Esophagus squamous epithelium (tissue), 4 donors: ENCODE measurements at regions not wholly inside any gene's neighbourhood (a gene's known extent, or its start where the extent isn't known, plus 50 kb on each side); places are given as distances from the start of the nearest gene placed in this dataset.

ENCODE experiments used
- POLR2A ChIP-seq, 4 donors: fragments of 450-650 bp; IDR thresholded peaks; one replicate each; pipeline ENCODE4 v1.6.1; 2017; ENCODE audit warnings: antibody characterized with exemption in 4 of 4, mild to moderate bottlenecking in 4 of 4, moderate library complexity in 3 of 4
- TF ChIP-seq, protein P1 (sequence below), 6 experiments: fragments of 450-650 bp in 4 of 6; fragments of 200-600 bp in 2 of 6; sonication (generic) in 2 of 6; IDR thresholded peaks; one replicate each; pipeline ENCODE4 v1.5.1; 2016 to 2019; ENCODE audit warnings: antibody characterized with exemption in 6 of 6, mild to moderate bottlenecking in 4 of 6, moderate library complexity in 4 of 6

DNA sequence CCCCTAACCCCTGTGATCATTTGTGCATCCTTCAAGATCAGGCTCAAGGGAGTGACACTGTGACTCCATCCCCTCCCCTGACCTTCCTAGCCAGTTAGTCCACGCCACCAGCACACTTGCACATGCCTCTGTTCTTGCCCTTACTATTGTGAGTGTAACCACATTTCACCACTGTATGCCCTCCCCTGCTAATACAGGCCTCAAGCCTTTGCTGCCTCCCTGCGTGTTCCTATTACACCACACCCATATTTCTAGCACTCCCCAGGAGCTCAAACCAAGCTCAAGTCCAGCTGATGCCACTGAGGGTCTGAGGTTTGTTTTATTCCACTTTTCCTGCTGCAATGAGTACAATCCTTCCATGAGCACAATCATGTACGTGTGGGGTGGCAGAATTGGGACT is 119.3 kb upstream of the FOXN2 start:
- TF ChIP-seq, protein P1, sequence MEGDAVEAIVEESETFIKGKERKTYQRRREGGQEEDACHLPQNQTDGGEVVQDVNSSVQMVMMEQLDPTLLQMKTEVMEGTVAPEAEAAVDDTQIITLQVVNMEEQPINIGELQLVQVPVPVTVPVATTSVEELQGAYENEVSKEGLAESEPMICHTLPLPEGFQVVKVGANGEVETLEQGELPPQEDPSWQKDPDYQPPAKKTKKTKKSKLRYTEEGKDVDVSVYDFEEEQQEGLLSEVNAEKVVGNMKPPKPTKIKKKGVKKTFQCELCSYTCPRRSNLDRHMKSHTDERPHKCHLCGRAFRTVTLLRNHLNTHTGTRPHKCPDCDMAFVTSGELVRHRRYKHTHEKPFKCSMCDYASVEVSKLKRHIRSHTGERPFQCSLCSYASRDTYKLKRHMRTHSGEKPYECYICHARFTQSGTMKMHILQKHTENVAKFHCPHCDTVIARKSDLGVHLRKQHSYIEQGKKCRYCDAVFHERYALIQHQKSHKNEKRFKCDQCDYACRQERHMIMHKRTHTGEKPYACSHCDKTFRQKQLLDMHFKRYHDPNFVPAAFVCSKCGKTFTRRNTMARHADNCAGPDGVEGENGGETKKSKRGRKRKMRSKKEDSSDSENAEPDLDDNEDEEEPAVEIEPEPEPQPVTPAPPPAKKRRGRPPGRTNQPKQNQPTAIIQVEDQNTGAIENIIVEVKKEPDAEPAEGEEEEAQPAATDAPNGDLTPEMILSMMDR (IDR thresholded peaks at IDR 0.05) = no peak
- no peak for TF ChIP-seq POLR2A (IDR thresholded peaks at IDR 0.05)
